HepG2 (cell line): ENCODE measurements at regions not wholly inside any gene's neighbourhood (a gene's known extent, or its start where the extent isn't known, plus 50 kb on each side); places are given as distances from the start of the nearest gene placed in this dataset.

ENCODE experiments used
- ARID3A ChIP-seq: IDR thresholded peaks from 2 replicates; pipeline ENCODE4 v1.6.1; 2012; ENCODE audit warnings: low read depth, low read length, improper control_type of control experiment
- FIP1L1 ChIP-seq: fragments of 200-400 bp; formaldehyde crosslinking; IDR thresholded peaks from 2 replicates; pipeline ENCODE4 v1.6.1; 2018; ENCODE audit warnings: low read depth, mild to moderate bottlenecking, low read length, moderate library complexity, borderline replicate concordance; ENCODE audit not compliant: insufficient read depth
- FOSL2 ChIP-seq: sonication (generic); formaldehyde crosslinking; IDR thresholded peaks from 2 replicates; pipeline ENCODE4 v1.4.0; 2020; ENCODE audit warnings: missing genetic modification reagents
- MIXL1 ChIP-seq: IDR thresholded peaks from 2 replicates; pipeline ENCODE4 v1.6.1; 2016
- MXD3 ChIP-seq: IDR thresholded peaks from 2 replicates; pipeline ENCODE4 v1.6.1; 2016; ENCODE audit warnings: mild to moderate bottlenecking, missing biosample characterization, missing genetic modification reagents
- PAX8 ChIP-seq: sonication (generic); formaldehyde crosslinking; IDR thresholded peaks from 2 replicates; pipeline ENCODE4 v1.8.0; 2022; ENCODE audit warnings: mild to moderate bottlenecking, missing genetic modification reagents, borderline replicate concordance
- PHF8 ChIP-seq: sonication (generic); formaldehyde crosslinking; IDR thresholded peaks from 2 replicates; pipeline ENCODE4 v1.5.0; 2020; ENCODE audit warnings: missing genetic modification reagents
- RNF219 ChIP-seq: sonication (generic); formaldehyde crosslinking; IDR thresholded peaks from 2 replicates; pipeline ENCODE4 v1.5.0; 2020; ENCODE audit warnings: mild to moderate bottlenecking, missing genetic modification reagents
- RXRA ChIP-seq: sonication (generic); formaldehyde crosslinking; IDR thresholded peaks from 2 replicates; pipeline ENCODE4 v1.5.1; 2020; ENCODE audit warnings: missing genetic modification reagents
- SAFB2 ChIP-seq: sonication (generic); formaldehyde crosslinking; IDR thresholded peaks from 2 replicates; pipeline ENCODE4 v1.5.1; 2020; ENCODE audit warnings: missing genetic modification reagents, low read depth, mild to moderate bottlenecking, borderline replicate concordance
- SIN3B ChIP-seq: fragments of 150-350 bp; IDR thresholded peaks from 2 replicates; pipeline ENCODE4 v1.6.1; 2014; ENCODE audit warnings: low read length
- TCF12 ChIP-seq, 2 experiments: fragments of 450-650 bp in 1 of 2; sonication (generic) in 1 of 2; formaldehyde crosslinking in 1 of 2; IDR thresholded peaks; 2 replicates each; pipeline versions ENCODE4 v1.6.1 to v1.8.0; 2017 to 2022; ENCODE audit warnings: antibody characterized with exemption in 1 of 2, mild to moderate bottlenecking in 1 of 2, missing genetic modification reagents in 1 of 2, moderate library complexity in 1 of 2
- ZBTB26 ChIP-seq: IDR thresholded peaks from 2 replicates; pipeline ENCODE4 v1.6.1; 2016; ENCODE audit warnings: missing compliant biosample characterization, missing genetic modification reagents, borderline replicate concordance
- ZBTB46 ChIP-seq: sonication (generic); formaldehyde crosslinking; IDR thresholded peaks from 2 replicates; pipeline ENCODE4 v1.4.0; 2020; ENCODE audit warnings: mild to moderate bottlenecking, missing genetic modification reagents, borderline replicate concordance
- ZNF280B ChIP-seq: sonication (generic); formaldehyde crosslinking; IDR thresholded peaks from 2 replicates; pipeline ENCODE4 v1.5.0; 2020; ENCODE audit warnings: missing genetic modification reagents, mild to moderate bottlenecking, borderline replicate concordance
- ZNF607 ChIP-seq: sonication (generic); formaldehyde crosslinking; IDR thresholded peaks from 2 replicates; pipeline ENCODE4 v1.5.1; 2020; ENCODE audit warnings: missing genetic modification reagents, mild to moderate bottlenecking, borderline replicate concordance
- ZNF724P ChIP-seq: sonication (generic); formaldehyde crosslinking; IDR thresholded peaks from 2 replicates; pipeline ENCODE4 v1.8.0; 2022; ENCODE audit warnings: missing genetic modification reagents, borderline replicate concordance
- ZNF737 ChIP-seq: sonication (generic); formaldehyde crosslinking; IDR thresholded peaks from 2 replicates; pipeline ENCODE4 v1.5.0; 2020; ENCODE audit warnings: missing genetic modification reagents, mild to moderate bottlenecking, borderline replicate concordance
- ZSCAN22 ChIP-seq: sonication (generic); formaldehyde crosslinking; IDR thresholded peaks from 2 replicates; pipeline ENCODE4 v1.4.0; 2020; ENCODE audit warnings: mild to moderate bottlenecking, missing genetic modification reagents

- TF ChIP-seq ZNF737 (CRISPR knock-in tag) (no peak), ZBTB26 (CRISPR knock-in tag) (peak; percentile 82; the same call in 1 of the 2 replicates), RXRA (CRISPR knock-in tag) (peak; percentile 88; the same call in 1 of the 2 replicates), ZNF724P (CRISPR knock-in tag) (0 out of 2 replicates have a peak, but pooled peaks have one; percentile 8), ZNF607 (CRISPR knock-in tag) (no peak), FOSL2 (peak; percentile 84), ZNF280B (CRISPR knock-in tag) (peak; percentile 92), PHF8 (peak; percentile 61), SIN3B (no peak), TCF12 (IDR thresholded peaks at IDR 0.05) (no peak), TCF12 (CRISPR knock-in tag; IDR thresholded peaks at IDR 0.05) (no peak), PAX8 (0 out of 2 replicates have a peak, but pooled peaks have one; percentile 82), MXD3 (peak; percentile 53; the same call in 1 of the 2 replicates), SAFB2 (CRISPR knock-in tag) (peak; percentile 49; the same call in 1 of the 2 replicates), ZSCAN22 (0 out of 2 replicates have a peak, but pooled peaks have one; percentile 51), FIP1L1 (no peak), RNF219 (CRISPR knock-in tag) (no peak), MIXL1 (peak; percentile 51; the same call in 1 of the 2 replicates), ARID3A (0 out of 2 replicates have a peak, but pooled peaks have one; percentile 16), ZBTB46 (peak; percentile 99)
Observed at GRCh38 chr2:43018179-43019024, 208.0 kb downstream of the ZFP36L2 start (continued).
